IMR-90 (cell line): ENCODE measurements at regions not wholly inside any gene's neighbourhood (a gene's known extent, or its start where the extent isn't known, plus 50 kb on each side); places are given as distances from the start of the nearest gene placed in this dataset.

Experiments
- FOS ChIP-seq: fragments of 150-350 bp; IDR thresholded peaks from 2 replicates; pipeline ENCODE4 v1.6.1; 2016; ENCODE audit warnings: low read depth, low read length
- MAZ ChIP-seq: IDR thresholded peaks from 2 replicates; pipeline ENCODE4 v1.6.1; 2012; ENCODE audit warnings: low read depth, mild to moderate bottlenecking, low read length, improper control_type of control experiment, moderate library complexity, borderline replicate concordance
- MXI1 ChIP-seq: IDR thresholded peaks from 2 replicates; pipeline ENCODE4 v1.6.1; 2012; ENCODE audit warnings: low read depth, mild to moderate bottlenecking, low read length, moderate library complexity, borderline replicate concordance
- NFE2L2 ChIP-seq: fragments of 150-350 bp; IDR thresholded peaks from 2 replicates; pipeline ENCODE4 v1.6.1; 2016; ENCODE audit warnings: low read depth, mild to moderate bottlenecking, low read length
- POLR2A ChIP-seq: IDR thresholded peaks from 2 replicates; pipeline ENCODE4 v1.6.1; 2012; ENCODE audit warnings: mild to moderate bottlenecking, low read depth, low read length
- RAD21 ChIP-seq: IDR thresholded peaks from 2 replicates; pipeline ENCODE4 v1.6.1; 2012; ENCODE audit warnings: low read length, improper control_type of control experiment
- TF ChIP-seq, protein P1 (sequence below): conservative IDR thresholded peaks from 2 replicates; pipeline ENCODE4 v1.5.1; 2012; ENCODE audit warnings: mild to moderate bottlenecking, low read depth, low read length, improper control_type of control experiment
- TF ChIP-seq, protein P2 (sequence below): fragments of 150-350 bp; IDR thresholded peaks from 2 replicates; pipeline ENCODE4 v1.6.1; 2017; ENCODE audit warnings: mild to moderate bottlenecking, antibody characterized with exemption, low read length, low read depth

DNA sequence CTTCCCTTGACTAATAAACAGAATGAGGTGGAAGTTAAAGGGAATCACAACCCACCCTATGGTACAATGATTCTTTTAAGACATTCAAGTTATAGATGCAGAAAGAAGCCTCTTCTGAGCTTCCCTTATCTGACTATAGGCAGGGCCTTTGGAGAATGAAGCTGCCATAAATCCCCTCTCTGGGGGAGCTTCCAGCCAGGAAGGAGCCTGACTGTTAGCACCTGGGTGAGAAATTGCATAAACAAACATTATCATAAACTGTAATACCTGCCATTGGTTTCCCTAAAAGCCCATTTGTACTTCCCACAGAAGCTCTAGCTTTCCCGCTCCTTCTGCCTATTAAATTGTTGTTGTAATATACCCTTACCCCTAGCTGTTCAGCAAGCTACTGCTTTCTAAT lies 81.3 kb upstream of the RESF1 start:
- TF ChIP-seq RAD21 (no peak), FOS (no peak), NFE2L2 (no peak), MAZ (no peak), MXI1 (no peak), POLR2A (no peak)
- TF ChIP-seq, protein P1, sequence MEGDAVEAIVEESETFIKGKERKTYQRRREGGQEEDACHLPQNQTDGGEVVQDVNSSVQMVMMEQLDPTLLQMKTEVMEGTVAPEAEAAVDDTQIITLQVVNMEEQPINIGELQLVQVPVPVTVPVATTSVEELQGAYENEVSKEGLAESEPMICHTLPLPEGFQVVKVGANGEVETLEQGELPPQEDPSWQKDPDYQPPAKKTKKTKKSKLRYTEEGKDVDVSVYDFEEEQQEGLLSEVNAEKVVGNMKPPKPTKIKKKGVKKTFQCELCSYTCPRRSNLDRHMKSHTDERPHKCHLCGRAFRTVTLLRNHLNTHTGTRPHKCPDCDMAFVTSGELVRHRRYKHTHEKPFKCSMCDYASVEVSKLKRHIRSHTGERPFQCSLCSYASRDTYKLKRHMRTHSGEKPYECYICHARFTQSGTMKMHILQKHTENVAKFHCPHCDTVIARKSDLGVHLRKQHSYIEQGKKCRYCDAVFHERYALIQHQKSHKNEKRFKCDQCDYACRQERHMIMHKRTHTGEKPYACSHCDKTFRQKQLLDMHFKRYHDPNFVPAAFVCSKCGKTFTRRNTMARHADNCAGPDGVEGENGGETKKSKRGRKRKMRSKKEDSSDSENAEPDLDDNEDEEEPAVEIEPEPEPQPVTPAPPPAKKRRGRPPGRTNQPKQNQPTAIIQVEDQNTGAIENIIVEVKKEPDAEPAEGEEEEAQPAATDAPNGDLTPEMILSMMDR = no peak
- TF ChIP-seq, protein P2, sequence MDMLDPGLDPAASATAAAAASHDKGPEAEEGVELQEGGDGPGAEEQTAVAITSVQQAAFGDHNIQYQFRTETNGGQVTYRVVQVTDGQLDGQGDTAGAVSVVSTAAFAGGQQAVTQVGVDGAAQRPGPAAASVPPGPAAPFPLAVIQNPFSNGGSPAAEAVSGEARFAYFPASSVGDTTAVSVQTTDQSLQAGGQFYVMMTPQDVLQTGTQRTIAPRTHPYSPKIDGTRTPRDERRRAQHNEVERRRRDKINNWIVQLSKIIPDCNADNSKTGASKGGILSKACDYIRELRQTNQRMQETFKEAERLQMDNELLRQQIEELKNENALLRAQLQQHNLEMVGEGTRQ = no peak
